ENCODE measurements at regions not wholly inside any gene's neighbourhood (a gene's known extent, or its start where the extent isn't known, plus 50 kb on each side); places are given as distances from the start of the nearest gene placed in this dataset.
A peak's percentile ranks its signal among the peaks of the same experiment; 100 is the strongest.

GRCh38 chr9:135281791-135282737, 194.6 kb downstream of the OLFM1 start:
- TF ChIP-seq CTCF (IDR thresholded peaks at IDR 0.05) (no peak), EP300 (IDR thresholded peaks at IDR 0.05) (no peak), POLR2AphosphoS5 (IDR thresholded peaks at IDR 0.05) (peak; percentile 26), POLR2A (IDR thresholded peaks at IDR 0.05) (no peak)
